Breast epithelium (tissue), 4 donors: ENCODE measurements at regions not wholly inside any gene's neighbourhood (a gene's known extent, or its start where the extent isn't known, plus 50 kb on each side); places are given as distances from the start of the nearest gene placed in this dataset.

Source experiments
- DNase-seq, 2 donors: peaks; one replicate each; pipeline ENCODE4 v3.0.0-alpha.2; 2019; ENCODE audit warnings: low spot score in 2 of 2
- H3K27ac ChIP-seq, 2 donors: fragments of 200-600 bp; sonication (generic) in 1 of 2; one replicate each; pipeline ENCODE4 v1.5.1; 2016 to 2019; ENCODE audit warnings: mild to moderate bottlenecking in 1 of 2
- H3K27me3 ChIP-seq, 2 donors: fragments of 200-600 bp; sonication (generic) in 1 of 2; one replicate each; pipeline versions ENCODE4 v1.5.1 to v1.6.0; 2017 to 2019; ENCODE audit warnings: control low read depth in 1 of 2, mild to moderate bottlenecking in 1 of 2
- H3K36me3 ChIP-seq: fragments of 200-600 bp; one replicate; pipeline ENCODE4 v1.5.1; 2019
- H3K4me1 ChIP-seq, 2 donors: fragments of 200-600 bp; sonication (generic); one replicate each; pipeline ENCODE4 v1.5.1; 2016 to 2019; ENCODE audit warnings: control low read depth in 1 of 2
- H3K4me3 ChIP-seq, 3 donors: fragments of 200-600 bp; sonication (generic); 1 replicate in 2 of 3; 2 replicates in 1 of 3; pipeline ENCODE4 v1.5.1; 2016 to 2019; ENCODE audit warnings: mild to moderate bottlenecking in 3 of 3, moderate library complexity in 2 of 3
- H3K9me3 ChIP-seq, 2 donors: fragments of 200-600 bp; sonication (generic) in 1 of 2; one replicate each; pipeline ENCODE4 v1.5.1; 2016 to 2019; ENCODE audit warnings: control low read depth in 1 of 2
- POLR2A ChIP-seq: fragments of 450-650 bp; IDR thresholded peaks from one replicate; pipeline ENCODE4 v1.6.1; 2016; ENCODE audit warnings: antibody characterized with exemption, mild to moderate bottlenecking, moderate library complexity
- POLR2AphosphoS5 ChIP-seq, 3 donors: sonication (generic); formaldehyde crosslinking; IDR thresholded peaks; one replicate each; pipeline ENCODE4 v1.6.1; 2017; ENCODE audit warnings: antibody characterized with exemption in 3 of 3
- intact Hi-C: fragments of 100-400 bp; cut with DNase I; formaldehyde crosslinking; loops from one replicate; pipeline ENCODE4 v1.15.1; 2023; ENCODE audit warnings: low total_unique reads
- TF ChIP-seq, protein P1 (sequence below), 3 donors: fragments of 450-650 bp; IDR thresholded peaks; one replicate each; pipeline ENCODE4 v1.5.1; 2016 to 2017; ENCODE audit warnings: antibody characterized with exemption in 3 of 3, mild to moderate bottlenecking in 3 of 3, moderate library complexity in 3 of 3

- no peak for DNase-seq
- H3K9me3 ChIP-seq, result peaks cover 0 to 7% of the 10 kb centered on the region in 2 donors
- intact Hi-C loops, result no loop called here
- H3K36me3 ChIP-seq, result no peaks in the 10 kb centered on the region
- H3K27ac ChIP-seq, result no peak overlapping the region
- no peak for TF ChIP-seq POLR2AphosphoS5 (IDR thresholded peaks at IDR 0.05)
- TF ChIP-seq, protein P1, sequence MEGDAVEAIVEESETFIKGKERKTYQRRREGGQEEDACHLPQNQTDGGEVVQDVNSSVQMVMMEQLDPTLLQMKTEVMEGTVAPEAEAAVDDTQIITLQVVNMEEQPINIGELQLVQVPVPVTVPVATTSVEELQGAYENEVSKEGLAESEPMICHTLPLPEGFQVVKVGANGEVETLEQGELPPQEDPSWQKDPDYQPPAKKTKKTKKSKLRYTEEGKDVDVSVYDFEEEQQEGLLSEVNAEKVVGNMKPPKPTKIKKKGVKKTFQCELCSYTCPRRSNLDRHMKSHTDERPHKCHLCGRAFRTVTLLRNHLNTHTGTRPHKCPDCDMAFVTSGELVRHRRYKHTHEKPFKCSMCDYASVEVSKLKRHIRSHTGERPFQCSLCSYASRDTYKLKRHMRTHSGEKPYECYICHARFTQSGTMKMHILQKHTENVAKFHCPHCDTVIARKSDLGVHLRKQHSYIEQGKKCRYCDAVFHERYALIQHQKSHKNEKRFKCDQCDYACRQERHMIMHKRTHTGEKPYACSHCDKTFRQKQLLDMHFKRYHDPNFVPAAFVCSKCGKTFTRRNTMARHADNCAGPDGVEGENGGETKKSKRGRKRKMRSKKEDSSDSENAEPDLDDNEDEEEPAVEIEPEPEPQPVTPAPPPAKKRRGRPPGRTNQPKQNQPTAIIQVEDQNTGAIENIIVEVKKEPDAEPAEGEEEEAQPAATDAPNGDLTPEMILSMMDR (IDR thresholded peaks at IDR 0.05), result no peak
- TF ChIP-seq POLR2A, result no peak
- no peak overlapping the region for H3K4me3 ChIP-seq
- no peaks in the 10 kb centered on the region for H3K4me1 ChIP-seq
- no peaks in the 10 kb centered on the region for H3K27me3 ChIP-seq
These were observed 122.1 kb upstream of the XIRP2 start for GRCh38 chr2:166766220-166766619.

DNA sequence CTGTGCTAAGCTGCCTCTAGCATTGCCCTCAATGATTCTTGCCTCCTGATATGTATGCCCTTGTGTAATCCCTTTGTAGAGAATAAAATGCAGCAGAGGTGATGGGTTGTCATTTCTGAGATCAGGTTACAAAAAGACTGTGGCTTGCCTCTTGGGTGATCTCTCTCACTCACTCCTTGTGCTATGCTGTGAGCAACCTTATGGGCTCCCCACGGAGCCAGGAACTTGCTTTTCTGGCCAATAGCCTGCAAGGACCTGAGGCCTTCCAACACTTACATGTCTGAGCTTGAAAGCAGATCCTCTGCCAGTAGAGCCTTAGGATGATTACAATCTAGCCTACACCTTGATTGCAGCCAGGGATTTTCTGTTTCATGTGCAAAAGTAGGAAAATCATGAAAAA, 123.1 kb upstream of the XIRP2 start:
- TF ChIP-seq, protein P1 (IDR thresholded peaks at IDR 0.05), result no peak
- no peak for TF ChIP-seq POLR2AphosphoS5 (IDR thresholded peaks at IDR 0.05)
- TF ChIP-seq POLR2A, result no peak
- intact Hi-C loops, result no loop called here
- DNase-seq, result no peak
- Histone ChIP-seq H3K9me3 (peaks cover 0 to 7% of the 10 kb centered on the region in 2 donors), H3K27me3 (no peaks in the 10 kb centered on the region), H3K27ac (no peak overlapping the region), H3K4me1 (no peaks in the 10 kb centered on the region), H3K4me3 (no peak overlapping the region), H3K36me3 (no peaks in the 10 kb centered on the region)

DNA sequence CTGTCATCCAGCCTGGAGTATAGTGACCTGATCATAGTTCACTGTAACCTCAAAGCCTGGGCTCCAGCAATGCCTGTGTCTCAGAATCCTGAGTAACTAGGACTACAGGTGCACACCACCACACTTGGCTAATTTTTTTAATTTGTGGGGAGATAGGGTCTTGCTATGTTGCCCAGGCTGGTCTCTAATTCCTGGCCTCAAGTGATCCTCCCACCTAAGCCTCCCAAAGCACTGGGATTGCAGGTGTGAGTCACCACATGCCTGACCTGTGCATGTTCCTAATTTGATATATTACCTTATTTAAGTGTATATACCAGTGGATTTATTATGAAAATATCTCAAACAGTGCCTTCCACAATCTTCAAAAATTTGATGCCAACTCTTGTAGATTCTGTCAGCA, 123.6 kb upstream of the XIRP2 start:
- H3K9me3 ChIP-seq, result peaks cover 0 to 7% of the 10 kb centered on the region in 2 donors
- no peak overlapping the region for H3K4me3 ChIP-seq
- DNase-seq, result no peak
- no peak overlapping the region for H3K27ac ChIP-seq
- H3K4me1 ChIP-seq, result no peaks in the 10 kb centered on the region
- TF ChIP-seq POLR2AphosphoS5 (IDR thresholded peaks at IDR 0.05) (no peak), POLR2A (no peak)
- TF ChIP-seq, protein P1 (IDR thresholded peaks at IDR 0.05), result no peak
- H3K36me3 ChIP-seq, result no peaks in the 10 kb centered on the region
- intact Hi-C loops, result no loop called here
- H3K27me3 ChIP-seq, result no peaks in the 10 kb centered on the region

DNA sequence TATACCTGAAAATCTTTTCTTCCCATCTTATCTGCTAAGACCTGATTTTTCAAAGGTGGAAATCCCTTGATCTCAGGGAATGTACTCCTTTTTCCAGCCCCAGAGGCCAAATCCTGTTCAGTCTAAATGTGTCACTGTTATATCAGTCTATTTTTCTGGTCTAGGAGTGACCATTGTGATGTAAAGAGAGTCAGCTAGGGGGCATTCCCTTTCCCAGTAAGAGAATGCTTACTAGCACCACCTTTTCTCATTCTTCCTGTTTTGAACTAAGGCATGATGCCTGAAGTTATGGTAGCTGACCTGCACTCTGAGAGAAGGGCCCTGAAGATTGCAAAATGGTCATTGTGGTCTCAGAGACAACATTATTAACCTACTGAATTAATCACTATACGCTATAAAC, 124.1 kb upstream of the XIRP2 start:
- Histone ChIP-seq H3K4me1 (no peaks in the 10 kb centered on the region), H3K36me3 (no peaks in the 10 kb centered on the region), H3K27ac (no peak overlapping the region), H3K27me3 (no peaks in the 10 kb centered on the region), H3K4me3 (no peak overlapping the region), H3K9me3 (peaks cover 0 to 3% of the 10 kb centered on the region in 2 donors)
- TF ChIP-seq POLR2AphosphoS5 (IDR thresholded peaks at IDR 0.05) (no peak), POLR2A (no peak)
- TF ChIP-seq, protein P1 (IDR thresholded peaks at IDR 0.05), result no peak
- intact Hi-C loops, result no loop called here
- no peak for DNase-seq

DNA sequence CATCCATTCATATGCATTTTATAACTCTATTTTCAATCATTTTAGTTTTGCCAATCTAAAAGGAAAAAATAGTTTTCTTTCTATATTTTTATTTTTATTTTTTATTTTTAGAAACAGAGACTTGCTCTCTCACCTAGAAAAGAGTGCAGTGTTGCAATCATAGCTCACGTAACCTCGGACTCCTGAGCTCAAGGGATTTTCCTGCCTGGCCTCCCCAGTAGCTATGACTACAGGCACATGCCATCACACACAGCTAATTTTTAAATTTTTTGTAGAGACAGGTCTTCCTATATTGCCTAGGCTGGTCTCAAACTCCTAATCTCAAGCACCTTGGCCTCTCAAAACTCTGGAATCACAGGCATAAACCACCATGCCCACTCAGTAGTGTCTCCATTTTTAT, 125.5 kb upstream of the XIRP2 start:
- TF ChIP-seq POLR2AphosphoS5 (IDR thresholded peaks at IDR 0.05) (no peak), POLR2A (no peak)
- TF ChIP-seq, protein P1 (IDR thresholded peaks at IDR 0.05), result no peak
- no peak for DNase-seq
- intact Hi-C loops, result no loop called here
- no peak overlapping the region for H3K4me3 ChIP-seq
- no peak overlapping the region for H3K27ac ChIP-seq
- no peaks in the 10 kb centered on the region for H3K27me3 ChIP-seq
- H3K4me1 ChIP-seq, result no peaks in the 10 kb centered on the region
- H3K36me3 ChIP-seq, result no peaks in the 10 kb centered on the region
- no peaks in the 10 kb centered on the region for H3K9me3 ChIP-seq
